OCI-LY1 (cell line): ENCODE measurements at regions not wholly inside any gene's neighbourhood (a gene's known extent, or its start where the extent isn't known, plus 50 kb on each side); places are given as distances from the start of the nearest gene placed in this dataset.

ENCODE experiments used
- H2AFZ ChIP-seq: fragments of 200-600 bp; sonication (generic), shearing (Covaris generic); 2 replicates; pipeline ENCODE4 v1.6.0; 2014; ENCODE audit warnings: antibody characterized with exemption, mild to moderate bottlenecking, low read length
- H3F3A ChIP-seq: fragments of 200-600 bp; sonication (generic), shearing (Covaris generic); 2 replicates; pipeline ENCODE4 v1.6.0; 2014; ENCODE audit warnings: mild to moderate bottlenecking, antibody characterized with exemption, low read length, moderate library complexity; ENCODE audit not compliant: insufficient read depth
- H3K27ac ChIP-seq: fragments of 200-600 bp; sonication (generic); 2 replicates; pipeline ENCODE4 v1.5.1; 2014; ENCODE audit warnings: low read length, mixed run types, mild to moderate bottlenecking, low read depth; ENCODE audit not compliant: poor library complexity, severe bottlenecking
- H3K27me3 ChIP-seq: fragments of 200-600 bp; sonication (generic); 2 replicates; pipeline ENCODE4 v1.6.0; 2014; ENCODE audit warnings: antibody characterized with exemption, mild to moderate bottlenecking, low read length, moderate library complexity; ENCODE audit not compliant: insufficient read depth
- H3K36me3 ChIP-seq: fragments of 200-600 bp; sonication (generic); 2 replicates; pipeline ENCODE4 v1.6.1; 2014; ENCODE audit warnings: mild to moderate bottlenecking, antibody characterized with exemption, low read length, moderate library complexity, mixed read lengths; ENCODE audit not compliant: insufficient read depth
- H3K4me1 ChIP-seq: fragments of 200-600 bp; sonication (generic); 2 replicates; pipeline ENCODE4 v1.5.1; 2014; ENCODE audit warnings: mild to moderate bottlenecking, low read length, moderate library complexity; ENCODE audit not compliant: insufficient read depth, severe bottlenecking
- H3K4me2 ChIP-seq: fragments of 200-600 bp; sonication (generic), shearing (Covaris generic); 2 replicates; pipeline ENCODE4 v1.6.1; 2014; ENCODE audit warnings: low read length
- H3K4me3 ChIP-seq: fragments of 200-600 bp; sonication (generic); 2 replicates; pipeline ENCODE4 v1.5.1; 2014; ENCODE audit warnings: low read length, low read depth, mild to moderate bottlenecking, mixed read lengths; ENCODE audit not compliant: poor library complexity, severe bottlenecking
- H3K79me2 ChIP-seq: fragments of 200-600 bp; shearing (Covaris generic); 2 replicates; pipeline ENCODE4 v1.6.1; 2016; ENCODE audit warnings: mixed run types, low read length, mixed read lengths; ENCODE audit not compliant: insufficient read depth
- H3K9ac ChIP-seq: fragments of 200-600 bp; sonication (generic), shearing (Covaris generic); 2 replicates; pipeline ENCODE4 v1.6.1; 2014; ENCODE audit warnings: mild to moderate bottlenecking, low read length, mixed read lengths
- H3K9me2 ChIP-seq: fragments of 200-600 bp; sonication (generic), shearing (Covaris generic); 2 replicates; pipeline ENCODE4 v1.6.1; 2014; ENCODE audit warnings: low read depth, mild to moderate bottlenecking, low read length, mixed read lengths
- H3K9me3 ChIP-seq: fragments of 200-600 bp; shearing (Covaris generic); 2 replicates; pipeline ENCODE4 v1.6.1; 2014; ENCODE audit warnings: low read length, mixed read lengths
- H4K20me1 ChIP-seq: fragments of 200-600 bp; sonication (generic), shearing (Covaris generic); 2 replicates; pipeline ENCODE4 v1.6.0; 2016; ENCODE audit warnings: mild to moderate bottlenecking, low read length; ENCODE audit not compliant: insufficient read depth
- CTCF ChIP-seq: fragments of 200-600 bp; sonication (generic), shearing (Covaris generic); IDR thresholded peaks from 2 replicates; pipeline ENCODE4 v1.5.1; 2017; ENCODE audit warnings: mild to moderate bottlenecking, antibody characterized with exemption, low read length, moderate library complexity, mixed read lengths
- EZH2 ChIP-seq: fragments of 200-600 bp; sonication (generic), shearing (Covaris generic); IDR thresholded peaks from 2 replicates; pipeline ENCODE4 v1.8.0; 2017; ENCODE audit warnings: borderline replicate concordance, mixed run types, mild to moderate bottlenecking, antibody characterized with exemption, low read length, moderate library complexity, mixed read lengths

- H3K9me2 ChIP-seq, result no peaks in the 10 kb centered on the region
- H3K79me2 ChIP-seq, result no peaks in the 10 kb centered on the region
- no peaks in the 10 kb centered on the region for H3K4me1 ChIP-seq
Observed at GRCh38 chr2:217335341-217335966, 475.6 kb upstream of the TNP1 start.

GRCh38 chr2:217334561-217334960, 474.7 kb upstream of the TNP1 start:
- no peak overlapping the region for H3K4me2 ChIP-seq
- no peak for TF ChIP-seq EZH2
- no peak for TF ChIP-seq CTCF

More at GRCh38 chr2:217335341-217335966, 475.6 kb upstream of the TNP1 start:
- Histone ChIP-seq H4K20me1 (no peaks in the 10 kb centered on the region), H3K4me3 (no peak overlapping the region), H3F3A (no peaks in the 10 kb centered on the region), H2AFZ (no peak overlapping the region), H3K9me3 (no peaks in the 10 kb centered on the region), H3K9ac (no peak overlapping the region), H3K27ac (no peak overlapping the region), H3K27me3 (no peaks in the 10 kb centered on the region), H3K4me2 (no peak overlapping the region), H3K36me3 (no peaks in the 10 kb centered on the region)
- TF ChIP-seq EZH2, result no peak
- TF ChIP-seq CTCF, result no peak

GRCh38 chr2:217332866-217333265, 473.0 kb upstream of the TNP1 start:
- H2AFZ ChIP-seq, result no peak overlapping the region
- no peaks in the 10 kb centered on the region for H3K9me3 ChIP-seq
- no peaks in the 10 kb centered on the region for H3F3A ChIP-seq
- H3K36me3 ChIP-seq, result no peaks in the 10 kb centered on the region
- H3K4me2 ChIP-seq, result no peak overlapping the region
- no peak overlapping the region for H3K27ac ChIP-seq
- no peaks in the 10 kb centered on the region for H3K79me2 ChIP-seq
- no peaks in the 10 kb centered on the region for H3K4me1 ChIP-seq
- H3K4me3 ChIP-seq, result no peak overlapping the region
- H4K20me1 ChIP-seq, result no peaks in the 10 kb centered on the region
- no peak overlapping the region for H3K9ac ChIP-seq
- no peaks in the 10 kb centered on the region for H3K27me3 ChIP-seq
- TF ChIP-seq CTCF (no peak), EZH2 (no peak)
- no peaks in the 10 kb centered on the region for H3K9me2 ChIP-seq

More at GRCh38 chr2:217334561-217334960, 474.7 kb upstream of the TNP1 start:
- Histone ChIP-seq H3K9me2 (no peaks in the 10 kb centered on the region), H3K4me3 (no peak overlapping the region), H3K27me3 (no peaks in the 10 kb centered on the region), H3K4me1 (no peaks in the 10 kb centered on the region), H3K36me3 (no peaks in the 10 kb centered on the region), H3K9me3 (no peaks in the 10 kb centered on the region), H3K79me2 (no peaks in the 10 kb centered on the region), H3F3A (no peaks in the 10 kb centered on the region), H3K9ac (no peak overlapping the region), H4K20me1 (no peaks in the 10 kb centered on the region), H3K27ac (no peak overlapping the region), H2AFZ (no peak overlapping the region)
